MCF 10A (cell line): ENCODE measurements at regions not wholly inside any gene's neighbourhood (a gene's known extent, or its start where the extent isn't known, plus 50 kb on each side); places are given as distances from the start of the nearest gene placed in this dataset.

ENCODE experiments used
- BruUV-seq: library from RNA; stranded (reverse); fragments of 400-500 nt; replicated peaks from 2 replicates; lab custom pipeline; 2021; lab: Mats Ljungman, UMichigan
- CTCF ChIA-PET: fragments of 300-600 bp; sonication (Branson Sonifier 250); formaldehyde crosslinking; extraction: SDS; loops from one replicate; lab custom pipeline; 2021; ENCODE audit warnings: antibody characterized with exemption, inconsistent platforms; lab: Yijun Ruan, JAX
- POLR2A ChIA-PET: fragments of 300-600, 350-650 bp; sonication (Branson Sonifier 250); formaldehyde crosslinking; extraction: SDS; loops from one replicate; lab custom pipeline; 2020; ENCODE audit warnings: antibody characterized with exemption, inconsistent platforms; lab: Yijun Ruan, JAX
- DNase-seq: peaks from one replicate; pipeline ENCODE4 v3.0.0-alpha.2; 2018; ENCODE audit not compliant: unreplicated experiment
- H3K27ac Mint-ChIP-seq: one replicate; pipeline ENCODE4 v1.8.0; 2022; ENCODE audit warnings: mild to moderate bottlenecking, low read depth, mixed read lengths; ENCODE audit not compliant: unreplicated experiment
- H3K27me3 Mint-ChIP-seq: one replicate; pipeline ENCODE4 v1.8.0; 2022; ENCODE audit warnings: mixed read lengths; ENCODE audit not compliant: insufficient read depth, unreplicated experiment
- H3K36me3 Mint-ChIP-seq: one replicate; pipeline ENCODE4 v1.8.0; 2022; ENCODE audit warnings: mild to moderate bottlenecking, moderate library complexity, mixed read lengths; ENCODE audit not compliant: insufficient read depth, unreplicated experiment
- H3K4me1 Mint-ChIP-seq: one replicate; pipeline ENCODE4 v1.8.0; 2022; ENCODE audit warnings: mixed read lengths; ENCODE audit not compliant: insufficient read depth, unreplicated experiment
- H3K4me3 Mint-ChIP-seq: one replicate; pipeline ENCODE4 v1.8.0; 2022; ENCODE audit warnings: mild to moderate bottlenecking, moderate library complexity, mixed read lengths; ENCODE audit not compliant: unreplicated experiment
- H3K9me3 Mint-ChIP-seq: one replicate; pipeline ENCODE4 v1.8.0; 2022; ENCODE audit warnings: mixed read lengths; ENCODE audit not compliant: unreplicated experiment
- CTCF ChIP-seq: fragments of 200-600 bp; IDR thresholded peaks from one replicate; pipeline ENCODE4 v1.8.0; 2022; ENCODE audit warnings: antibody characterized with exemption, mild to moderate bottlenecking; ENCODE audit not compliant: unreplicated experiment
- intact Hi-C: fragments of 100-400 bp; cut with micrococcal nuclease; formaldehyde crosslinking; loops from 2 replicates; pipeline ENCODE4 v1.14.1; 2022

DNA sequence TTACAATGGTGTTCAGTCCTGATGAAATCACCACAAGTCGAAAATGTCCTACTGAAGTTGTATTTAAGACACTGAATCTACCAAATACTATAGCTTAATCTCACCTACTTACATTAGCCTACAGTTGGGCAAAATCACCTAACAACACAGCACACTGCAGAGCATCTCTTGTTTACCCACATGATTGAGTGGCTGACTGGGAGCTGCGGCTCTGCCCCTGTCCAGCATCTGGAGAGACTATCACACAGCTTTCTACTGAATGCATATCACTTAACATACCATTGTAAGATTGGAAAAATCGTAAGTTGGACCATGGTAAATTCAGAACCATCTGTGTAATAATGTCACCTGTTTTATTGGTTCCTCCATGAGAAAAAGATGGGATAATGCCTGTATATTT lies 1083.2 kb upstream of the PCDH7 start:
- CTCF ChIA-PET, result interaction anchor here (0.6 kb wide), 1 partner anchor 673 kb away, joined by 4 read pairs; no protein-coding TSS in a partner anchor
- intact Hi-C loops, result no loop called here
- Mint-ChIP-seq H3K27ac (no peak overlapping the region), H3K4me1 (no peaks in the 10 kb centered on the region), H3K9me3 (no peaks in the 10 kb centered on the region), H3K4me3 (no peak overlapping the region), H3K27me3 (no peaks in the 10 kb centered on the region), H3K36me3 (peaks cover 6% of the 10 kb centered on the region)
- no peak for TF ChIP-seq CTCF
- DNase-seq, result no peak
- BruUV-seq, result no TSS peak
- POLR2A ChIA-PET, result interaction anchor here (0.5 kb wide), 1 partner anchor 290 kb away, joined by 3 read pairs; no protein-coding TSS in a partner anchor

- Mint-ChIP-seq H3K27me3 (no peaks in the 10 kb centered on the region), H3K27ac (no peak overlapping the region), H3K36me3 (no peaks in the 10 kb centered on the region), H3K4me1 (no peaks in the 10 kb centered on the region), H3K4me3 (no peak overlapping the region), H3K9me3 (no peaks in the 10 kb centered on the region)
- POLR2A ChIA-PET, result no interaction called here
- no peak for DNase-seq
- CTCF ChIA-PET, result no interaction called here
- no TSS peak for BruUV-seq
- TF ChIP-seq CTCF, result no peak
- intact Hi-C loops, result no loop called here
Observed at GRCh38 chr4:29653221-29653620, 1066.9 kb upstream of the PCDH7 start.

- no peak overlapping the region for H3K27ac Mint-ChIP-seq
- H3K9me3 Mint-ChIP-seq, result peaks cover 7% of the 10 kb centered on the region
- H3K4me3 Mint-ChIP-seq, result no peak overlapping the region
- DNase-seq, result no peak
- ChIA-PET CTCF (interaction anchor here (0.6 kb wide), 1 partner anchor 46 kb away, joined by 3 read pairs; no protein-coding TSS in a partner anchor), POLR2A (no interaction called here)
- no TSS peak for BruUV-seq
- no peaks in the 10 kb centered on the region for H3K4me1 Mint-ChIP-seq
- intact Hi-C loops, result no loop called here
- no peaks in the 10 kb centered on the region for H3K36me3 Mint-ChIP-seq
- H3K27me3 Mint-ChIP-seq, result no peaks in the 10 kb centered on the region
- no peak for TF ChIP-seq CTCF
Observed at GRCh38 chr4:29680644-29681043, 1039.5 kb upstream of the PCDH7 start.

DNA sequence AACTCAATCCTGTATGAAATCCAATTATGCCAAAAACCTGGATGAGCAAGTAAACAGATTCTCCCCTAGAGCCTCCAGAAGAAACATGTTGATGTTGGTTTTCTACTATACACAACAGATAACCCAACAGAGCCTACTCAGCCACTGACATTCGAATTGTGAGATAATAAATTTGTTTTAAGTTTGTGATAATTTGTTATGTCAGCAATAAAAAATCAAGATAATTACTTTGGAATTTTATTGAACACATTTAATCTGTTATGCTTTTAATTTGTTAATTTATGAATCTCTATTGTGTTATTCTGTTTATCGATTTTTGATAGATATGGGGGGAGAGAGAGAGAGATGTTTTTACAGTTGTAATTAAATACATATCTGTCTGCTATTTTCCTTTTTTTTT lies 1016.1 kb upstream of the PCDH7 start:
- DNase-seq, result no peak
- H3K4me1 Mint-ChIP-seq, result peaks cover 10% of the 10 kb centered on the region
- intact Hi-C loops, result no loop called here
- no peak for TF ChIP-seq CTCF
- H3K9me3 Mint-ChIP-seq, result no peaks in the 10 kb centered on the region
- no peak overlapping the region for H3K4me3 Mint-ChIP-seq
- no peaks in the 10 kb centered on the region for H3K36me3 Mint-ChIP-seq
- BruUV-seq, result no TSS peak
- ChIA-PET CTCF (no interaction called here), POLR2A (no interaction called here)
- H3K27ac Mint-ChIP-seq, result no peak overlapping the region
- no peaks in the 10 kb centered on the region for H3K27me3 Mint-ChIP-seq
